HL-60 (cell line): ENCODE measurements at regions not wholly inside any gene's neighbourhood (a gene's known extent, or its start where the extent isn't known, plus 50 kb on each side); places are given as distances from the start of the nearest gene placed in this dataset.

ENCODE experiments used
- DNase-seq, 2 experiments: peaks; one replicate each; pipeline ENCODE4 v3.0.0-alpha.2; 2010 to 2020; ENCODE audit warnings: low read depth in 1 of 2, low spot score in 1 of 2
- H3K27ac ChIP-seq: fragments of 250-450 bp; sonication (Bioruptor Pico); replicated peaks from 2 replicates; pipeline ENCODE4 v1.5.1; 2020; ENCODE audit warnings: mild to moderate bottlenecking, moderate library complexity
- H3K27me3 ChIP-seq: fragments of 250-450 bp; sonication (Bioruptor Pico); 2 replicates; pipeline ENCODE4 v1.5.1; 2021; ENCODE audit warnings: mild to moderate bottlenecking, moderate library complexity; ENCODE audit not compliant: insufficient read depth, poor library complexity, severe bottlenecking
- H3K4me3 ChIP-seq: replicated peaks from 2 replicates; pipeline ENCODE4 v1.5.1; 2011; ENCODE audit warnings: mild to moderate bottlenecking, control low read depth, low read length; ENCODE audit not compliant: insufficient read depth
- GABPA ChIP-seq: IDR thresholded peaks from 2 replicates; pipeline ENCODE4 v1.6.1; 2012; ENCODE audit warnings: low read depth
- POLR2AphosphoS5 ChIP-seq: IDR thresholded peaks from 2 replicates; pipeline ENCODE4 v1.6.1; 2012; ENCODE audit warnings: low read depth
- SPI1 ChIP-seq: IDR thresholded peaks from 2 replicates; pipeline ENCODE4 v1.6.1; 2012; ENCODE audit warnings: low read depth, mild to moderate bottlenecking, borderline replicate concordance
- TF ChIP-seq, protein P1 (sequence below): IDR thresholded peaks from 2 replicates; pipeline ENCODE4 v1.6.1; 2012; ENCODE audit warnings: low read depth; ENCODE audit not compliant: insufficient replicate concordance
- TF ChIP-seq, protein P2 (sequence below): IDR thresholded peaks from one replicate; pipeline ENCODE4 v1.5.1; 2011; ENCODE audit warnings: low read length, control low read depth, inconsistent platforms; ENCODE audit not compliant: insufficient read depth

DNA sequence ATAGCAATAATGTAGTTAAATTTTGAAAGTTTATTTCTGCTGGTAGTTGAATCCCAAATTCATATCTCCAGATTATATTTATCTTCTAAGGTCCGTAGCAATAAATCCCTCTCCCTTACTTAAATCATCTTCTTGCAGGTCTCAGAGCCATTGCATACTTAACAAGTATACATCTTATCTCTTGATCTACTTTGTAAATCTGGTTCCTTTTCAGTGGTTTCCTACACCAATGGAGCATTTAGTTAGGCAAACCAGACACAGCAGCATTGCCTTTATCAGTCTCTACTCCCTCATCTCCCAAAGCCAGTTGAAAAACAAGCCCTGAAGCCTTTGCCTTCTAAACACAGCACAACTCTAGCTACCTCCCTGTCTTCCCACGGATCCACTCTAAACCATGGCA, 440.9 kb downstream of the CNTN6 start:
- Histone ChIP-seq H3K27me3 (no peaks in the 10 kb centered on the region), H3K4me3 (no peak overlapping the region), H3K27ac (no peak overlapping the region)
- no peak for DNase-seq
- TF ChIP-seq, protein P1, sequence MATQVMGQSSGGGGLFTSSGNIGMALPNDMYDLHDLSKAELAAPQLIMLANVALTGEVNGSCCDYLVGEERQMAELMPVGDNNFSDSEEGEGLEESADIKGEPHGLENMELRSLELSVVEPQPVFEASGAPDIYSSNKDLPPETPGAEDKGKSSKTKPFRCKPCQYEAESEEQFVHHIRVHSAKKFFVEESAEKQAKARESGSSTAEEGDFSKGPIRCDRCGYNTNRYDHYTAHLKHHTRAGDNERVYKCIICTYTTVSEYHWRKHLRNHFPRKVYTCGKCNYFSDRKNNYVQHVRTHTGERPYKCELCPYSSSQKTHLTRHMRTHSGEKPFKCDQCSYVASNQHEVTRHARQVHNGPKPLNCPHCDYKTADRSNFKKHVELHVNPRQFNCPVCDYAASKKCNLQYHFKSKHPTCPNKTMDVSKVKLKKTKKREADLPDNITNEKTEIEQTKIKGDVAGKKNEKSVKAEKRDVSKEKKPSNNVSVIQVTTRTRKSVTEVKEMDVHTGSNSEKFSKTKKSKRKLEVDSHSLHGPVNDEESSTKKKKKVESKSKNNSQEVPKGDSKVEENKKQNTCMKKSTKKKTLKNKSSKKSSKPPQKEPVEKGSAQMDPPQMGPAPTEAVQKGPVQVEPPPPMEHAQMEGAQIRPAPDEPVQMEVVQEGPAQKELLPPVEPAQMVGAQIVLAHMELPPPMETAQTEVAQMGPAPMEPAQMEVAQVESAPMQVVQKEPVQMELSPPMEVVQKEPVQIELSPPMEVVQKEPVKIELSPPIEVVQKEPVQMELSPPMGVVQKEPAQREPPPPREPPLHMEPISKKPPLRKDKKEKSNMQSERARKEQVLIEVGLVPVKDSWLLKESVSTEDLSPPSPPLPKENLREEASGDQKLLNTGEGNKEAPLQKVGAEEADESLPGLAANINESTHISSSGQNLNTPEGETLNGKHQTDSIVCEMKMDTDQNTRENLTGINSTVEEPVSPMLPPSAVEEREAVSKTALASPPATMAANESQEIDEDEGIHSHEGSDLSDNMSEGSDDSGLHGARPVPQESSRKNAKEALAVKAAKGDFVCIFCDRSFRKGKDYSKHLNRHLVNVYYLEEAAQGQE: no peak
- TF ChIP-seq SPI1: no peak
- TF ChIP-seq, protein P2, sequence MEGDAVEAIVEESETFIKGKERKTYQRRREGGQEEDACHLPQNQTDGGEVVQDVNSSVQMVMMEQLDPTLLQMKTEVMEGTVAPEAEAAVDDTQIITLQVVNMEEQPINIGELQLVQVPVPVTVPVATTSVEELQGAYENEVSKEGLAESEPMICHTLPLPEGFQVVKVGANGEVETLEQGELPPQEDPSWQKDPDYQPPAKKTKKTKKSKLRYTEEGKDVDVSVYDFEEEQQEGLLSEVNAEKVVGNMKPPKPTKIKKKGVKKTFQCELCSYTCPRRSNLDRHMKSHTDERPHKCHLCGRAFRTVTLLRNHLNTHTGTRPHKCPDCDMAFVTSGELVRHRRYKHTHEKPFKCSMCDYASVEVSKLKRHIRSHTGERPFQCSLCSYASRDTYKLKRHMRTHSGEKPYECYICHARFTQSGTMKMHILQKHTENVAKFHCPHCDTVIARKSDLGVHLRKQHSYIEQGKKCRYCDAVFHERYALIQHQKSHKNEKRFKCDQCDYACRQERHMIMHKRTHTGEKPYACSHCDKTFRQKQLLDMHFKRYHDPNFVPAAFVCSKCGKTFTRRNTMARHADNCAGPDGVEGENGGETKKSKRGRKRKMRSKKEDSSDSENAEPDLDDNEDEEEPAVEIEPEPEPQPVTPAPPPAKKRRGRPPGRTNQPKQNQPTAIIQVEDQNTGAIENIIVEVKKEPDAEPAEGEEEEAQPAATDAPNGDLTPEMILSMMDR: no peak

DNA sequence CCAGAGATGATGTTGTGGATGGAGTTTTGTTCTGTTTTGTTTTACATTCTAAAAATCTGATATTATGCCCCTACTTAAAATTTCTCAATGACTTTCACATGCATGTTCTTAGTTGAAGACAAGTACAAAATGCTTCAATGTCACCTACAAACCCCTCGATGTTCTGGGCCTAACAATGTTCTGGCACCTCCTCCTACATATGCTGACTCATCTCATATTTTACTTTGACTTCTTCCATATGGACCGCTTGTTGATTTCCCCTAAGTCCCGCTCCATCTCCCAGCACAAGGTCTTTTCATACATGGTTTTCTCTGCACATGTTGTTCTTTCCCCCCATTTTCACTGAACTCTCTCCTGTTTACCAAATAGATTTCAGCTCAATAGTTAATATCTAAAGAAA, 441.4 kb downstream of the CNTN6 start:
- Histone ChIP-seq H3K4me3 (no peak overlapping the region), H3K27ac (no peak overlapping the region), H3K27me3 (no peaks in the 10 kb centered on the region)
- DNase-seq: no peak
- TF ChIP-seq SPI1 (no peak), POLR2AphosphoS5 (no peak), GABPA (no peak)
- TF ChIP-seq, protein P1: no peak
- TF ChIP-seq, protein P2: no peak

DNA sequence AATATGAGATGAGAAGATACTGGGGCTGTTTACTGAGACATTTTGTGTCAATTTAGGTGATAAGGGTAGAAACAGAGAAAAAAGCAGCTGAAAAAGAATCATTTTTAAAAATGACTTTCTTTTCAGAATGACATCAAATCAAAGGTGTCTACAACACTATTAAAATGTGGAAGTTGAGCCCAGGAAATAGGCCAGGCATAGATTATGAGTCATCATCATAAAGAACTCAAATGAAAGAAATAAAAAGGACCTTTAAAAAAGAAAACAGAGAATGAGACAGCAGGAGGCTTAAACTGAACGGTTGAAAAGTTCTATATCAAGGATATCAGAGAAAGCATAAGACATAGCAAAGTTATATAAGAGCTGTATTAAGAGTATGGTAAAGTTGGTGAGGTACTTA, 442.5 kb downstream of the CNTN6 start:
- H3K4me3 ChIP-seq: no peak overlapping the region
- no peaks in the 10 kb centered on the region for H3K27me3 ChIP-seq
- H3K27ac ChIP-seq: no peak overlapping the region
- DNase-seq: no peak
- TF ChIP-seq, protein P2: no peak
- TF ChIP-seq SPI1 (no peak), GABPA (no peak), POLR2AphosphoS5 (no peak)
- TF ChIP-seq, protein P1: no peak
